ENCODE measurements at regions not wholly inside any gene's neighbourhood (a gene's known extent, or its start where the extent isn't known, plus 50 kb on each side); places are given as distances from the start of the nearest gene placed in this dataset.

- H3K4me3 ChIP-seq, result no peak overlapping the region
- no peaks in the 10 kb centered on the region for H3K9me3 ChIP-seq
- intact Hi-C loops (cut with DNase I; ENCODE audit: low total_unique reads), result no loop called here
- WGBS, 2 donors, result 65 to 66% methylated on average over 3 of the region's 3 CpGs
- no peaks in the 10 kb centered on the region for H3K4me1 ChIP-seq
- no peak for TF ChIP-seq CTCF (IDR thresholded peaks at IDR 0.05)
- no peak for TF ChIP-seq POLR2A (IDR thresholded peaks at IDR 0.05)
- no peak overlapping the region for H3K27ac ChIP-seq
- DNase-seq, result no peak
- H3K27me3 ChIP-seq, result no peaks in the 10 kb centered on the region
- no peaks in the 10 kb centered on the region for H3K36me3 ChIP-seq (ENCODE audit: low read depth, missing control alignments)
Measured at GRCh38 chr3:74789111-74789510, 174.7 kb upstream of the CNTN3 start.

- H3K36me3 ChIP-seq (ENCODE audit: low read depth, missing control alignments), result no peaks in the 10 kb centered on the region
- TF ChIP-seq POLR2A (IDR thresholded peaks at IDR 0.05), result no peak
- no peaks in the 10 kb centered on the region for H3K27me3 ChIP-seq
- intact Hi-C loops (cut with DNase I; ENCODE audit: low total_unique reads), result no loop called here
- H3K9me3 ChIP-seq, result no peaks in the 10 kb centered on the region
- H3K27ac ChIP-seq, result no peak overlapping the region
- H3K4me3 ChIP-seq, result no peak overlapping the region
- DNase-seq, result no peak
- H3K4me1 ChIP-seq, result no peaks in the 10 kb centered on the region
Measured at GRCh38 chr3:74787011-74787410, 172.6 kb upstream of the CNTN3 start.

- intact Hi-C loops (cut with DNase I; ENCODE audit: low total_unique reads), result no loop called here
- TF ChIP-seq CTCF (IDR thresholded peaks at IDR 0.05) (no peak), POLR2A (IDR thresholded peaks at IDR 0.05) (no peak)
Measured at GRCh38 chr3:74771401-74771800, 156.9 kb upstream of the CNTN3 start.

DNA sequence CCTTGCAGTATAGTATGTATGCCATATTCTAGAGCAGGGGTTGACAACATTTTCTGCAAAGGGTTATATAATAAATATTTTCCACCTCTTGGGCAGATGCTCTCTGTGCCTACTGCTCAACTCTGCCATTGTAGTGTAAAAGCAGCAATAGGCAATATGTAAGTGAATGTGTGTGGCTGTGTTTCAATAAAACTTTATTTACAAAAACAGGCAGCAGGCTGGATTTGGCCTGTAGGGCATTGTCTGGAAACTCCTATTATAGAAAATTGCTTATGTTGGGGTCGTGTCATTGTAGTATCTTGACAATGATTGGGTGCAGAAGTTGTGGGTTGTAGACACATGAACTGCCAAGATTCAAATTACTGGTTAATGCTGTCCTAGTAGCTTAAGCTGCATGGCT is 153.6 kb upstream of the CNTN3 start:
- H3K36me3 ChIP-seq (ENCODE audit: low read depth, missing control alignments), result no peaks in the 10 kb centered on the region
- no peak for DNase-seq
- WGBS, 2 donors, result 70 to 72% methylated on average over 1 of the region's 1 CpG
- no peak overlapping the region for H3K27ac ChIP-seq
- intact Hi-C loops (cut with DNase I; ENCODE audit: low total_unique reads), result no loop called here
- H3K27me3 ChIP-seq, result no peaks in the 10 kb centered on the region
- TF ChIP-seq POLR2A (IDR thresholded peaks at IDR 0.05), result no peak
- no peak for TF ChIP-seq CTCF (IDR thresholded peaks at IDR 0.05)
- no peaks in the 10 kb centered on the region for H3K9me3 ChIP-seq
- no peak overlapping the region for H3K4me3 ChIP-seq
- H3K4me1 ChIP-seq, result no peaks in the 10 kb centered on the region

More at GRCh38 chr3:74771401-74771800, 156.9 kb upstream of the CNTN3 start:
- no peak for DNase-seq
- no peak overlapping the region for H3K4me3 ChIP-seq
- no peaks in the 10 kb centered on the region for H3K4me1 ChIP-seq
- H3K9me3 ChIP-seq, result no peaks in the 10 kb centered on the region
- no peaks in the 10 kb centered on the region for H3K27me3 ChIP-seq
- no peak overlapping the region for H3K27ac ChIP-seq
- no peaks in the 10 kb centered on the region for H3K36me3 ChIP-seq (ENCODE audit: low read depth, missing control alignments)
- 76 to 90% methylated on average over 2 of the region's 2 CpGs for WGBS, 2 donors

GRCh38 chr3:74766405-74766804 is 151.9 kb upstream of the CNTN3 start:
- 82 to 84% methylated on average over 4 of the region's 4 CpGs for WGBS, 2 donors

More at GRCh38 chr3:74766405-74766804, 151.9 kb upstream of the CNTN3 start:
- intact Hi-C loops (cut with DNase I; ENCODE audit: low total_unique reads), result no loop called here
- H3K9me3 ChIP-seq, result no peaks in the 10 kb centered on the region
- no peaks in the 10 kb centered on the region for H3K27me3 ChIP-seq
- no peak for DNase-seq
- no peak overlapping the region for H3K27ac ChIP-seq
- H3K4me3 ChIP-seq, result no peak overlapping the region
- TF ChIP-seq CTCF (IDR thresholded peaks at IDR 0.05) (no peak), POLR2A (IDR thresholded peaks at IDR 0.05) (no peak)
- no peaks in the 10 kb centered on the region for H3K36me3 ChIP-seq (ENCODE audit: low read depth, missing control alignments)
- H3K4me1 ChIP-seq, result no peaks in the 10 kb centered on the region
